Prostate gland (tissue), 2 donors: ENCODE measurements at regions not wholly inside any gene's neighbourhood (a gene's known extent, or its start where the extent isn't known, plus 50 kb on each side); places are given as distances from the start of the nearest gene placed in this dataset.
"Not testable (repeated sequence)": the region's sequence is repeated elsewhere in the genome, so short reads cannot be mapped to it uniquely, and the experiment has no call there.

ENCODE experiments used
- POLR2AphosphoS5 ChIP-seq: sonication (generic); formaldehyde crosslinking; IDR thresholded peaks from one replicate; pipeline ENCODE4 v1.6.1; 2017; ENCODE audit warnings: antibody characterized with exemption
- TF ChIP-seq, protein P1 (sequence below), 4 experiments: fragments of 200-600 bp in 2 of 4; fragments of 450-650 bp in 2 of 4; sonication (generic) in 2 of 4; IDR thresholded peaks; 1 replicate in 3 of 4; 2 replicates in 1 of 4; pipeline ENCODE4 v1.5.1; 2016 to 2019; ENCODE audit warnings: antibody characterized with exemption in 4 of 4, mild to moderate bottlenecking in 2 of 4, moderate library complexity in 2 of 4

DNA sequence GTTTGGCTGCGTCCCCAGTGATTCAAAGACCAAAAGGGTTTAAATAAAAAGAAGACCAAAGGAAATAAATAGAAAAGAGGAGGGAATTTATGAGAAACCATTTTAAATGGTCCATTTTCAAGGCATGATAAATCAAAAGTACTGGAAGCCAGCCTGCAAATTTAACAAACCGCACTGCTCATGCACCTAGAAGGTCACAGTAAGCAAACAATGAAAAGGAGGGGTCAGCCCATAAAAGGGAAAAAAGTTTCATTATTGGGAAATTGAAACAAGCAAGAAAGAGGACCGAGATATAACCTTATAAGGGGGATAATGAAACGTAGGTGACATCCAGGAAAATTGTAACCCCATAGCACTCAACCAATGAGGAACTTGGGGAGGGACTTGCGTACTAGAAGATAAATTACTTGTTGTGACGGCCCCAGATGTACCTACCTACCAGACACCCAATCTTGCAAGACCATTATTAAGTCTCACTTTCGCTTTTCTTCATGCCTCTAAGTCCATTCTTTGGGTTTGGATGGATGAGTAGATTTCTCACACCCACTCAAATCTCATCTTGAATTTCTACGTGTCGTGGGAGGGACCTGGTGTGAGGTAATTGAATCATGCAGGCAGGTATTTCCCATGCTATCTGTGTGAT is 172.0 kb downstream of the SPATA31A1 start:
- TF ChIP-seq, protein P1, sequence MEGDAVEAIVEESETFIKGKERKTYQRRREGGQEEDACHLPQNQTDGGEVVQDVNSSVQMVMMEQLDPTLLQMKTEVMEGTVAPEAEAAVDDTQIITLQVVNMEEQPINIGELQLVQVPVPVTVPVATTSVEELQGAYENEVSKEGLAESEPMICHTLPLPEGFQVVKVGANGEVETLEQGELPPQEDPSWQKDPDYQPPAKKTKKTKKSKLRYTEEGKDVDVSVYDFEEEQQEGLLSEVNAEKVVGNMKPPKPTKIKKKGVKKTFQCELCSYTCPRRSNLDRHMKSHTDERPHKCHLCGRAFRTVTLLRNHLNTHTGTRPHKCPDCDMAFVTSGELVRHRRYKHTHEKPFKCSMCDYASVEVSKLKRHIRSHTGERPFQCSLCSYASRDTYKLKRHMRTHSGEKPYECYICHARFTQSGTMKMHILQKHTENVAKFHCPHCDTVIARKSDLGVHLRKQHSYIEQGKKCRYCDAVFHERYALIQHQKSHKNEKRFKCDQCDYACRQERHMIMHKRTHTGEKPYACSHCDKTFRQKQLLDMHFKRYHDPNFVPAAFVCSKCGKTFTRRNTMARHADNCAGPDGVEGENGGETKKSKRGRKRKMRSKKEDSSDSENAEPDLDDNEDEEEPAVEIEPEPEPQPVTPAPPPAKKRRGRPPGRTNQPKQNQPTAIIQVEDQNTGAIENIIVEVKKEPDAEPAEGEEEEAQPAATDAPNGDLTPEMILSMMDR (IDR thresholded peaks at IDR 0.05): not testable (repeated sequence)
- not testable (repeated sequence) for TF ChIP-seq POLR2AphosphoS5
